ENCODE measurements at regions not wholly inside any gene's neighbourhood (a gene's known extent, or its start where the extent isn't known, plus 50 kb on each side); places are given as distances from the start of the nearest gene placed in this dataset.

DNA sequence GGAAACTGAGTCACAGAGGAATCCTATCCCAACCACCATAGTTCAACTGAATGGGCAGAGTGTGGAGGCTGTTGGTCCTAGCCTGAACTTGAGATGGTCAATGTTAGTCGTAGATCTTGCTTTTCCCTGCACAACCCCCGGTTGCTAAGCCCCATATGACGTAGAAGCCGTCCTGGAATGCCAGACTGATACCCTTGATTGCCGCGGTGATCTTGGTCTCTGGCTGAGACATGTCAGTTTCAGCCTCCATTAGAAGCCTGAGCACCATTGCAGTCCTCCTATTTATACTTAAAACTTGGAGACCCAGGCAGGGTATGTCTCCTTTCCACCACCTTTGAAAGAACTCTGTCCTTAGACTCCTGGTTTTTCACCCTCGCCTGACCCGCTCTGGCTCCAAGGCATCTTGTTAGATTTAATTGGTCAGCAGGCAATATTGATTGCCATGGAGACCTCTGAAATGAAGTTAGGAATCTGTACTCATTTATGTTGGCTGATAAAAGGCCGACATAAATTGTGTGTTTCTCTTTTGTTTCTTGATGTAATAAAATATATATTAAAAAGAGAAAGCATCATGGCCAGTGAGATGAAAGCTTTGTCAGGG lies 53.4 kb downstream of the RPLP1 start:
- no peak for DNase-seq

DNA sequence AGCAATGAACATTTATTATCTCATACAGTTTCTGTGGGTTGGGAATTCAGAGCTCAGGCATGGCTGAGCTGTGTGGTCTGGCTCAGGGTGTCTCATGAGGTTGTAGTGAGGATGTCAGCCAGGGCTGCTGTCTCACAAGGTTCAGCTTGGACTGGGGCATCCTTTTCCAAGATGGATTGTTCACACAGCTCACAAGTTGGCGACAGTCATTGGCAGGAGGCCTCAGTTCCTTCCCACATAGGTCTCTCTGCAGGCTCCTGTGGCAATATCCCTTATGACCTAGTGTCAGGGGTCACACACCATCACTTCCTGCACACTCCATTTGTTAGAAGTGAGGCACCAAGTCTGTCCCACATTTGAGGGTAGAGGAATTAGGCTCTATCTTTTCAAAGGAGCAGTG lies 56.0 kb downstream of the RPLP1 start:
- DNase-seq = no peak

- no peak for DNase-seq
These were observed 56.5 kb downstream of the RPLP1 start for GRCh38 chr15:69509131-69509530.

- no peak for DNase-seq
These were observed 57.9 kb downstream of the RPLP1 start for GRCh38 chr15:69510556-69510955.

DNA sequence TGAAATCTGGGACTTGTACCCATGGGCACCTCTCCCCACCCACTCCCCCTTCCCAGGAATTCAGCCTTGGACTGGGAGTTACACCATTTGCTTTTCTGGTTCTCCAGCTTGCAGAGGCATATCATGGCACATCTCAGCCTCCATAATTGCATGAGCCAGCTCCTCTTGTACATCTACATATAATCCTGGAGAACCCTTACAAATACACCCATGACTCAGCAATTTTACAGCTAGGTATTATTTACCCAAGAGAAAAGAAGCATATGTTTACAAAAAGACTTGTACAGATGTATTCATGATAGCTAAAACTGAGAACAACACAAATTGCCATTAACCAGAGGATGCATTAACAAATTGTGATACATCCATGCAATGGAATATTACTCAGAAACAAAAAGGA lies 58.4 kb downstream of the RPLP1 start:
- no peak for DNase-seq

- no peak for DNase-seq
These were observed 59.2 kb downstream of the RPLP1 start for GRCh38 chr15:69511716-69512340.

- no peak for DNase-seq
These were observed 60.9 kb downstream of the RPLP1 start for GRCh38 chr15:69513450-69513960.

DNA sequence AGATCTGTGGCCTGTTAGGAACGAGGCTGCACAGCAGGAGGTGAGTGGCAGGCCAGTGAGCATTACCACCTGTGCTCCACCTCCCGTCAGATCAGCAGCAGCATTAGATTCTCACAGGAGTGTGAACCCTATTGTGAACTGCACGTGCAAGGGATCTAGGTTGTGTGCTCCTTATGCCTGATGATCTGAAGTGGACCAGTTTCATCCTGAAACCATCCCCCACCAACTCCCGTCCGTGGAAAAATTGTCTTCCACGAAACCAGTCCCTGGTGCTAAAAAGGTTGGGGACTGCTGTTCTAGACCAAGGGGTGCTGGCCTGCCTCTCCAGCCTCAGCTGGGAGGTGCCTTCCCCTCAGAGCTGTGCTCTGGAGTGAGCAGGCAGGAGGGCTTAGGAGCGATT lies 61.4 kb downstream of the RPLP1 start:
- DNase-seq = no peak

GRCh38 chr15:69515508-69515907 lies 62.9 kb downstream of the RPLP1 start:
- no peak for DNase-seq

GRCh38 chr15:69515926-69516325 lies 63.3 kb downstream of the RPLP1 start:
- DNase-seq = no peak

- peak; percentile 8 for DNase-seq
These were observed 64.4 kb downstream of the RPLP1 start for GRCh38 chr15:69517052-69517451.

DNA sequence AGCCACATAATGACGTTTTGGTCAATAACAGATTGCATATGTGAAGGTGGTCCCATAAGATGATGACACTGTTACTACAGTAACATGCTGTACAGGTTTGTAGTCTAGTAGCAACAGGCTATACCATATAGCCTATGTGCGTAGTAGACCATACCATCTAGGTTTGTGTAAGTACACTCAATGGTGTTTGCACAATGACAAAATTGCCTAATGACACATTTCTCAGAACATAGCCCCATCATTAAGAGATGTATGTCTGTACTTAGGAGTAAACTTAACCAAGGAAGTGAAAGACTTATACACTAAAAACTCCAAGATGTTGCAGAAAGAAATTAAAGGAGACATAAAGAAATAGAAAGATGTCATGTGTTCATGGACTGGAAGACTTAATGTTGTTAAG lies 66.2 kb downstream of the RPLP1 start:
- DNase-seq = no peak

DNA sequence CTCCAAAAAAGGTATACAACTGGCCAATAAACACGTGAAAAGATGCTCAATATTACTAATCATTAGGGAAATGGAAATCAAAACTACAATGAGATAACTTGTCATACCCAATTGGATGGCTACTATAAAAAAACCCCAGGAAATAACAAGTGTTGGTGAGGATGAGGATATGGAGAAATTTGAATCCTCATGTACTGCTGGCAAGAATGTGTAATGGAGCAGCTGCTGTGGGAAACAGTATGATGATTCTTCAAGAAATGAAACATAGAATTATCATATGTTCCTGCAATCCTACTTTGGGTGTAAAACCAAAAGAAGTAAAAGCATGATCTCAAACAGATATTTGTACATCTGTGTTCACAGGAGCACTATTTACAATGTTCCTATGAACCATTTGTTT lies 67.4 kb downstream of the RPLP1 start:
- no peak for DNase-seq

DNA sequence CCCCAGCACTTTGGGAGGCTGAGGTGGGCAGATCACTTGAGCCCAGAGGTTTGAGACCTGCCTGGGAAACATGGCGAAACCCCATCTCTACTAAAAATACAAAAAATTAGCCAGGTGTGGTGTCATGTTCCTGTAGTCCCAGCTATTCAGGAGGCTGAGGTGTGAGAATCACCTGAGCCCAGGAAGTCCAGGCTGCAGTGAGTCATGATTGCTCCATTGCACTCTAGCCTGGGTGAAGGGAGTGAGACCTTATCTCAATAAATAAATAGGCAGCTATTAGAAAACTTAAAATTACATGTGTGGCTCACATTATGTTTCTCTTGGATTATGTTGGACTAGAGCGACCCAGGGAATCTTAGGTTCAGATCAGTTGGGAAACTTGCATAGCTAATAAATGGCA lies 69.7 kb downstream of the RPLP1 start:
- no peak for DNase-seq

- DNase-seq = peak; percentile 73
These were observed 70.7 kb downstream of the RPLP1 start for GRCh38 chr15:69523010-69524001.

GRCh38 chr15:69524296-69524695 lies 71.7 kb downstream of the RPLP1 start:
- DNase-seq = no peak

GRCh38 chr15:69524814-69525213 lies 72.2 kb downstream of the RPLP1 start:
- DNase-seq = no peak

DNA sequence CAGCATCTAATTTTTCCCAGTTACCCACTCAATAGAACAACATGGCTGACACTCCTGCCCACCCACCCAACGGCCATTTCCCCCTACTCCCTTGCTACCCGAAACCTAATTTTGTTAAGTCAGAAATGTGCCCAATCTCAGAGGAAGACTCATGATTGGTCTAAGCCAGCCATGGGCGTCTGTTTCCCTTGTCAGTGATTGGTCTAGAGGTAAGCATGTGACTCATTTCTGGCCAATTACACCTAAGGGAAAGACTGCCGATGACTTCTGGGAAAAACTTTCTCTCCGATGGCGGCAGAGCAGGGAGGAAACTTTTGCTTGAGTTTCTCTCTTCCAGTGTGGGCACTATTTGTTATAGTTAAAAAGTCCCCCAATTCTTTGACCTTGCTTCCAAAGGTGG lies 72.9 kb downstream of the RPLP1 start:
- no peak for DNase-seq

- DNase-seq = peak; percentile 15
These were observed 73.8 kb downstream of the RPLP1 start for GRCh38 chr15:69526081-69527061.

DNA sequence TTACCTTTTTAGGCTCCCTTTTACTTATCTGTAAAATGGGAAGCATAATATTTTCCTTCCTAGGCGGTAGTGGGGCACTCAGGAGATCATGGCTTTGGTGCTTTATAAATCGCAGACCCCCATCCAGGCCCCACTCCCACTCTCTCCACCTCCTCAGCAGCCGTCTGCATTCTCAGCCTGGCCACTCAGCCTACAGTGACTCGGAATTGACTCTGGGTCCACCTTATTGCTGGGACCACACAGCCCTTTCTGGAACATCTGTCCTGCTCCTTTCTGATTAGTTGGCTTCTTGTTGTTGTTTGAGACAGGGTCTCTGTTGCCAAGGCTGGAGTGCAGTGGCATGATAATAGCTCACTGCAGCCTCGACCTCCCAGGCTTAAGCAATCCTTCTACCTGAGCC lies 76.5 kb downstream of the RPLP1 start:
- no peak for DNase-seq

DNA sequence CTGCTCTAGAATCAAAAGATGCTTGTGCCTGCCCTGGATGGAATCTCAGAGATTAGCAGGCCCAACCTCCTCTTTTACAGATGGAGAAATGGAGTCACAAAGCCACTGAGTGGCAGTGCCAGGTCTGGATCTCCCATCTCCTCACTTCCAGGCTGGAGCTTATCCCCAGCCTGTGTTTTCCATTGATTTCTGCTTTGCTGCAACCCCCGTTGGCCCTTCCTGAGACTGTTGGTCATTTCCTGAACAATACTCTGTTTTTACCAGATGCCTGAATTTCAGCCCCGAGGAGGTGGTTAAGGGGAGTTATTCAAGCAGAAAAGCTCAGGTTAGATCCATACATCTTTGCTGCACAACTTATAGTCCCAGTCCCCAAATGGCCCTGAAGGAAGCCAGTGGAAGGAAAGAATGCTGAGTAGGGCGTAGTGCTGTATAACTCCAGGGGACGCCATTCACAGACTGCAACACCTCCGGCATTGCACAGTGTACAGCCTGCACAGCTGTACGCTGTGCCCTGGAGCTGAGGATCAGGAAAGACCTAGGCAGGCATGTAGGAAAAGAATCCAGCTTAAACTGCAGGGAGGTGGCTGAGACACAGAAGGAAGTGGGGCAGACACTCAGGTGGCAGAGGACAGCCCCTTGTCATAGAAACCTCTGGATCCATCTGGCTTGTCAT lies 77.5 kb downstream of the RPLP1 start:
- no peak for DNase-seq
